Testis (tissue), 2 donors: ENCODE measurements at regions not wholly inside any gene's neighbourhood (a gene's known extent, or its start where the extent isn't known, plus 50 kb on each side); places are given as distances from the start of the nearest gene placed in this dataset.

Experiments used
- POLR2A ChIP-seq: fragments of 450-650 bp; IDR thresholded peaks from one replicate; pipeline ENCODE4 v1.6.1; 2017; ENCODE audit warnings: antibody characterized with exemption, mild to moderate bottlenecking, moderate library complexity
- TF ChIP-seq, protein P1 (sequence below), 3 experiments: fragments of 450-650 bp in 2 of 3; fragments of 200-600 bp in 1 of 3; sonication (generic) in 1 of 3; IDR thresholded peaks; one replicate each; pipeline ENCODE4 v1.5.1; 2016 to 2019; ENCODE audit warnings: antibody characterized with exemption in 3 of 3, mild to moderate bottlenecking in 2 of 3, moderate library complexity in 1 of 3

DNA sequence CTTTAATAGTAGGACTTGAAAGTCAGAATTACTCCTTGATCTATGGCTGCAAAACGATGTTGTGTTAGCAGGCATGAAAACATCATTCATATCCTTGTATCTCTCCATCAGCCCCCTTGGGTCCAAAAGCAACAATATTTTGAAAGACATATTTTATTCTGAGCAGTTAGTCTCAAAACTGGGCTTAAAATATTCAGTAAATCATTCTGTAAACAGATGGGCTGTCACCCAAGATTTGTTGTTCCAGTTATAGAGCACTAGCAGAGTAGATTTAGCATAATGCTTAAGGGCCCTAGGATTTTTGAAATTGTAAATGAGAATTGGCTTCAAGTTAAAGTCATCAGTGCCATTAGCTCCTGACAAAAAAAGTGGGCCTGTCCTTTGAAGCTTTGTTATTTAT, 1565.6 kb downstream of the STIM2 start:
- TF ChIP-seq, protein P1, sequence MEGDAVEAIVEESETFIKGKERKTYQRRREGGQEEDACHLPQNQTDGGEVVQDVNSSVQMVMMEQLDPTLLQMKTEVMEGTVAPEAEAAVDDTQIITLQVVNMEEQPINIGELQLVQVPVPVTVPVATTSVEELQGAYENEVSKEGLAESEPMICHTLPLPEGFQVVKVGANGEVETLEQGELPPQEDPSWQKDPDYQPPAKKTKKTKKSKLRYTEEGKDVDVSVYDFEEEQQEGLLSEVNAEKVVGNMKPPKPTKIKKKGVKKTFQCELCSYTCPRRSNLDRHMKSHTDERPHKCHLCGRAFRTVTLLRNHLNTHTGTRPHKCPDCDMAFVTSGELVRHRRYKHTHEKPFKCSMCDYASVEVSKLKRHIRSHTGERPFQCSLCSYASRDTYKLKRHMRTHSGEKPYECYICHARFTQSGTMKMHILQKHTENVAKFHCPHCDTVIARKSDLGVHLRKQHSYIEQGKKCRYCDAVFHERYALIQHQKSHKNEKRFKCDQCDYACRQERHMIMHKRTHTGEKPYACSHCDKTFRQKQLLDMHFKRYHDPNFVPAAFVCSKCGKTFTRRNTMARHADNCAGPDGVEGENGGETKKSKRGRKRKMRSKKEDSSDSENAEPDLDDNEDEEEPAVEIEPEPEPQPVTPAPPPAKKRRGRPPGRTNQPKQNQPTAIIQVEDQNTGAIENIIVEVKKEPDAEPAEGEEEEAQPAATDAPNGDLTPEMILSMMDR (IDR thresholded peaks at IDR 0.05): no peak
- TF ChIP-seq POLR2A: no peak
